IMR-90 (cell line): ENCODE measurements at regions not wholly inside any gene's neighbourhood (a gene's known extent, or its start where the extent isn't known, plus 50 kb on each side); places are given as distances from the start of the nearest gene placed in this dataset.

Experiments used
- ATAC-seq: fragments of 200-7000 bp; cut with Tn5 transposase; 2 replicates; pipeline ENCODE4 v1.9.1; 2020; ENCODE audit warnings: low read depth, mild to moderate bottlenecking, moderate library complexity
- BruUV-seq: library from RNA; stranded (reverse); fragments of 400-500 nt; replicated peaks from 2 replicates; lab custom pipeline; 2021; lab: Mats Ljungman, UMichigan
- CTCF ChIA-PET: fragments of 300-600 bp; formaldehyde crosslinking; extraction: SDS; loops from one replicate; lab custom pipeline; 2021; ENCODE audit warnings: antibody characterized with exemption; lab: Yijun Ruan, JAX
- POLR2A ChIA-PET: fragments of 300-600 bp; sonication (Branson Sonifier 250); formaldehyde crosslinking; loops from one replicate; lab custom pipeline; 2022; ENCODE audit warnings: antibody characterized with exemption; ENCODE audit not compliant: unreplicated experiment; lab: Charles Lee
- DNase-seq: peaks from one replicate; pipeline ENCODE4 v3.0.0; 2013
- H2AFZ ChIP-seq: replicated peaks from 2 replicates; pipeline ENCODE3; 2013; ENCODE audit warnings: low read length, mild to moderate bottlenecking; ENCODE audit not compliant: poor library complexity
- H2AK5ac ChIP-seq: 2 replicates; pipeline ENCODE4 v1.6.1; 2013; ENCODE audit warnings: low read depth, low read length, inconsistent platforms
- H2AK9ac ChIP-seq: replicated peaks from 2 replicates; pipeline ENCODE3; 2013; ENCODE audit warnings: mild to moderate bottlenecking, low read depth, low read length, moderate library complexity; ENCODE audit not compliant: poor library complexity
- H2BK120ac ChIP-seq: 2 replicates; pipeline ENCODE4 v1.6.1; 2013; ENCODE audit warnings: low read depth, low read length, inconsistent platforms
- H2BK15ac ChIP-seq: 3 replicates; pipeline ENCODE4 v1.6.1; 2013; ENCODE audit warnings: low read depth, low read length, inconsistent platforms
- H2BK20ac ChIP-seq: 2 replicates; pipeline ENCODE4 v1.6.1; 2013; ENCODE audit warnings: low read depth, mild to moderate bottlenecking, inconsistent platforms, low read length, moderate library complexity
- H2BK5ac ChIP-seq: 2 replicates; pipeline ENCODE4 v1.6.1; 2013; ENCODE audit warnings: mild to moderate bottlenecking, low read depth, low read length, inconsistent platforms; ENCODE audit not compliant: poor library complexity, severe bottlenecking
- H3K14ac ChIP-seq: replicated peaks from 2 replicates; pipeline ENCODE4 v1.6.1; 2013; ENCODE audit warnings: low read depth, low read length, inconsistent platforms
- H3K18ac ChIP-seq: 2 replicates; pipeline ENCODE4 v1.6.1; 2013; ENCODE audit warnings: low read depth, low read length, control low read depth
- H3K23ac ChIP-seq: 2 replicates; pipeline ENCODE4 v1.6.1; 2013; ENCODE audit warnings: low read depth, low read length, inconsistent platforms
- H3K27ac ChIP-seq: 2 replicates; pipeline ENCODE4 v1.5.1; 2013; ENCODE audit warnings: mild to moderate bottlenecking, control low read depth, low read length; ENCODE audit not compliant: insufficient read depth
- H3K27me3 ChIP-seq: 2 replicates; pipeline ENCODE4 v1.6.1; 2013; ENCODE audit warnings: low read length; ENCODE audit not compliant: control insufficient read depth, insufficient read depth
- H3K36me3 ChIP-seq: 2 replicates; pipeline ENCODE4 v1.6.1; 2013; ENCODE audit warnings: low read length, mixed read lengths; ENCODE audit not compliant: control insufficient read depth, insufficient read depth
- H3K4ac ChIP-seq: 2 replicates; pipeline ENCODE4 v1.6.1; 2013; ENCODE audit warnings: low read depth, low read length, inconsistent platforms
- H3K4me1 ChIP-seq: 2 replicates; pipeline ENCODE4 v1.6.1; 2013; ENCODE audit warnings: low read length, mixed read lengths; ENCODE audit not compliant: control insufficient read depth, insufficient read depth
- H3K4me2 ChIP-seq: 2 replicates; pipeline ENCODE4 v1.6.1; 2013; ENCODE audit warnings: low read depth, mild to moderate bottlenecking, control low read depth, low read length, moderate library complexity
- H3K4me3 ChIP-seq: 2 replicates; pipeline ENCODE4 v1.5.1; 2013; ENCODE audit warnings: low read depth, mild to moderate bottlenecking, control low read depth, low read length, moderate library complexity; ENCODE audit not compliant: insufficient read depth
- H3K56ac ChIP-seq: 2 replicates; pipeline ENCODE4 v1.6.1; 2013; ENCODE audit warnings: low read length, inconsistent platforms; ENCODE audit not compliant: insufficient read depth; ENCODE audit errors: extremely low read depth
- H3K79me1 ChIP-seq, 2 experiments: 2 replicates each; pipeline ENCODE4 v1.6.1; 2013; ENCODE audit warnings: low read length in 2 of 2, inconsistent platforms in 1 of 2, low read depth in 1 of 2
- H3K9ac ChIP-seq: 2 replicates; pipeline ENCODE4 v1.6.1; 2013; ENCODE audit warnings: low read depth, low read length, control low read depth
- H3K9me1 ChIP-seq: 2 replicates; pipeline ENCODE4 v1.6.1; 2013; ENCODE audit warnings: low read length, inconsistent platforms; ENCODE audit not compliant: insufficient read depth
- H3K9me3 ChIP-seq: 2 replicates; pipeline ENCODE4 v1.6.1; 2013; ENCODE audit warnings: low read length; ENCODE audit not compliant: control insufficient read depth, insufficient read depth
- H4K20me1 ChIP-seq: 2 replicates; pipeline ENCODE4 v1.6.1; 2013; ENCODE audit warnings: low read length, inconsistent platforms; ENCODE audit not compliant: insufficient read depth
- H4K5ac ChIP-seq: 2 replicates; pipeline ENCODE4 v1.6.1; 2013; ENCODE audit warnings: mild to moderate bottlenecking, low read depth, low read length, control low read depth
- H4K8ac ChIP-seq, 2 experiments: 2 replicates each; pipeline ENCODE4 v1.6.1; 2013; ENCODE audit warnings: low read depth in 2 of 2, low read length in 2 of 2, control low read depth in 1 of 2, inconsistent platforms in 1 of 2
- H4K91ac ChIP-seq: 2 replicates; pipeline ENCODE4 v1.6.1; 2013; ENCODE audit warnings: low read depth, low read length, inconsistent platforms; ENCODE audit not compliant: insufficient read depth
- POLR2A ChIP-seq: IDR thresholded peaks from 2 replicates; pipeline ENCODE4 v1.6.1; 2012; ENCODE audit warnings: mild to moderate bottlenecking, low read depth, low read length
- WGBS, 2 experiments: methylation state at CpG; one replicate each; pipeline versions ENCODE4 v1.1.5 to v1.1.7; 2013; ENCODE audit warnings: missing lambda C conversion rate in 2 of 2; ENCODE audit not compliant: insufficient read length in 1 of 2; ENCODE audit errors: extremely low coverage in 2 of 2; 5-methylcytosine and 5-hydroxymethylcytosine counted together
- dilution Hi-C: fragments of 300-500 bp; cut with HindIII; formaldehyde crosslinking; loops from one replicate; pipeline ENCODE4 v1.14.3; 2018; ENCODE audit warnings: low sequenced_read_pairs; ENCODE audit not compliant: unreplicated experiment
- in situ Hi-C: fragments of 300-500 bp; cut with MboI; formaldehyde crosslinking; loops from 3 replicates; pipeline ENCODE4 v1.14.3; 2019; ENCODE audit warnings: low sequenced_read_pairs, inconsistent platforms, mixed read lengths
- intact Hi-C: fragments of 100-400 bp; cut with micrococcal nuclease; formaldehyde crosslinking; loops from 2 replicates; pipeline ENCODE4 v1.10.0; 2022

DNA sequence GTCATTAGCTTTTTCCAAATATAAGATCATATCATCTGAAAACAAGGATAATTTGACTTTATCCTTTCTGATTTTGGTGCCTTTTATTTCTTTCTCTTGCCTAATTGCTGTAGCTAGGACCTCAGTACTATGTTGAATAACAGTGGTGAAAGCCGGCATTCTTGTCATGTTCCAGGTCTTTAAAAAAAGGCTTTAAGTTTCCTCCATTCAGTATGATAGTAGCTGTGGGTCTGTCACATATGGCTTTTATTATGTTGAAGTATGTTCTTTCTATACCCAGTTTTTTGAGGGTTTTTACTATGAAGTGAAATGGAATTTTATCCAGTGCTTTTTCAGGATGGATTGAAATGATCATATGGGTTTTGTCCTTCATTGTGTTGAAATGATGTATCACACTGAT, 115.8 kb downstream of the DUSP10 start:
- no peak overlapping the region for H4K5ac ChIP-seq
- no peak overlapping the region for H3K4ac ChIP-seq
- BruUV-seq, result no TSS peak
- ChIA-PET CTCF (no interaction called here), POLR2A (no interaction called here)
- H2BK15ac ChIP-seq, result no peak overlapping the region
- intact Hi-C loops (no loop called here), dilution Hi-C loops (no loop called here), in situ Hi-C loops (no loop called here)
- ATAC-seq, result no peak
- no peak overlapping the region for H3K4me2 ChIP-seq
- no peak overlapping the region for H2AFZ ChIP-seq
- no peak overlapping the region for H4K91ac ChIP-seq
- no peak overlapping the region for H2BK120ac ChIP-seq
- no CpG with 5 or more reads among the region's 1 CpG for WGBS, 2 experiments
- H3K9me3 ChIP-seq, result no peaks in the 10 kb centered on the region
- DNase-seq, result no peak
- H3K27ac ChIP-seq, result no peak overlapping the region
- H2BK20ac ChIP-seq, result no peak overlapping the region
- no peak overlapping the region for H3K56ac ChIP-seq
- no peaks in the 10 kb centered on the region for H4K20me1 ChIP-seq
- H3K23ac ChIP-seq, result no peak overlapping the region
- no peak for TF ChIP-seq POLR2A
- H3K4me3 ChIP-seq, result no peak overlapping the region
- no peak overlapping the region for H2AK5ac ChIP-seq
- H4K8ac ChIP-seq, result no peak overlapping the region
- no peak overlapping the region for H3K18ac ChIP-seq
- H3K36me3 ChIP-seq, result no peaks in the 10 kb centered on the region
- H2BK5ac ChIP-seq, result no peak overlapping the region
- peaks cover 2% of the 10 kb centered on the region; the same call in 1 of the 2 replicates for H3K4me1 ChIP-seq
- no peaks in the 10 kb centered on the region for H3K79me1 ChIP-seq
- H2AK9ac ChIP-seq, result no peak overlapping the region
- no peak overlapping the region for H3K14ac ChIP-seq
- no peaks in the 10 kb centered on the region for H3K9me1 ChIP-seq
- no peaks in the 10 kb centered on the region for H3K27me3 ChIP-seq
- no peak overlapping the region for H3K9ac ChIP-seq
